GM23248 (cell line): ENCODE measurements at regions not wholly inside any gene's neighbourhood (a gene's known extent, or its start where the extent isn't known, plus 50 kb on each side); places are given as distances from the start of the nearest gene placed in this dataset.
"Not testable (repeated sequence)": the region's sequence is repeated elsewhere in the genome, so short reads cannot be mapped to it uniquely, and the experiment has no call there.

Source experiments
- DNase-seq: peaks from one replicate; pipeline ENCODE4 v3.0.0-alpha.2; 2015
- H2AFZ ChIP-seq: fragments of 200-600 bp; sonication (generic); 2 replicates; pipeline ENCODE4 v1.6.1; 2016; ENCODE audit warnings: antibody characterized with exemption
- H3F3A ChIP-seq: fragments of 200-600 bp; sonication (generic); 2 replicates; pipeline ENCODE4 v1.6.1; 2016; ENCODE audit warnings: mild to moderate bottlenecking, antibody characterized with exemption, mixed run types; ENCODE audit not compliant: insufficient read depth
- H3K27ac ChIP-seq: fragments of 200-600 bp; sonication (generic); 2 replicates; pipeline ENCODE4 v1.5.1; 2016; ENCODE audit warnings: mild to moderate bottlenecking
- H3K27me3 ChIP-seq: fragments of 200-600 bp; sonication (generic); replicated peaks from 2 replicates; pipeline ENCODE4 v1.6.1; 2016; ENCODE audit warnings: mild to moderate bottlenecking; ENCODE audit not compliant: insufficient read depth
- H3K36me3 ChIP-seq: fragments of 200-600 bp; sonication (generic); 2 replicates; pipeline ENCODE4 v1.6.1; 2016; ENCODE audit warnings: low read depth, mild to moderate bottlenecking
- H3K4me1 ChIP-seq: fragments of 200-600 bp; sonication (generic); 2 replicates; pipeline ENCODE4 v1.6.1; 2016; ENCODE audit warnings: mild to moderate bottlenecking; ENCODE audit not compliant: insufficient read depth
- H3K4me2 ChIP-seq: fragments of 200-600 bp; sonication (generic); one replicate; pipeline ENCODE4 v1.6.1; 2016; ENCODE audit warnings: mild to moderate bottlenecking; ENCODE audit not compliant: unreplicated experiment
- H3K4me3 ChIP-seq: fragments of 200-600 bp; sonication (generic); 2 replicates; pipeline ENCODE4 v1.5.1; 2016; ENCODE audit warnings: mild to moderate bottlenecking
- H3K79me2 ChIP-seq: fragments of 200-600 bp; sonication (generic); 2 replicates; pipeline ENCODE4 v1.6.1; 2016; ENCODE audit warnings: mild to moderate bottlenecking; ENCODE audit not compliant: insufficient read depth
- H3K9ac ChIP-seq: fragments of 200-600 bp; sonication (generic); 2 replicates; pipeline ENCODE4 v1.6.1; 2016; ENCODE audit warnings: mild to moderate bottlenecking
- H3K9me2 ChIP-seq: fragments of 200-600 bp; sonication (generic); 2 replicates; pipeline ENCODE4 v1.6.1; 2016; ENCODE audit warnings: mixed run types, mild to moderate bottlenecking, moderate library complexity; ENCODE audit not compliant: insufficient read depth
- H3K9me3 ChIP-seq: fragments of 200-600 bp; sonication (generic); one replicate; pipeline ENCODE4 v1.6.1; 2017; ENCODE audit warnings: low read depth
- H4K20me1 ChIP-seq: fragments of 200-600 bp; sonication (generic); 2 replicates; pipeline ENCODE4 v1.6.0; 2016; ENCODE audit not compliant: insufficient read depth
- EZH2 ChIP-seq: fragments of 200-600 bp; sonication (generic); IDR thresholded peaks from 2 replicates; pipeline ENCODE4 v1.6.1; 2018; ENCODE audit warnings: antibody characterized with exemption, mild to moderate bottlenecking; ENCODE audit not compliant: insufficient read depth, poor library complexity, severe bottlenecking
- EZH2phosphoT487 ChIP-seq: fragments of 200-600 bp; sonication (generic); IDR thresholded peaks from 2 replicates; pipeline ENCODE4 v1.6.1; 2018; ENCODE audit warnings: antibody characterized with exemption, moderate library complexity, mild to moderate bottlenecking, low read depth; ENCODE audit not compliant: insufficient read depth
- WGBS, 2 experiments: methylation state at CpG; one replicate each; pipeline ENCODE4 v1.1.6; 2015 to 2017; ENCODE audit warnings: low lambda C conversion rate in 2 of 2, low coverage in 1 of 2; ENCODE audit errors: missing lambda C conversion rate in 2 of 2; 5-methylcytosine and 5-hydroxymethylcytosine counted together
- in situ Hi-C: fragments of 300-500 bp; cut with MboI; formaldehyde crosslinking; loops from 2 replicates; pipeline ENCODE4 v1.15.0; 2020

- no peaks in the 10 kb centered on the region for H3K36me3 ChIP-seq
- TF ChIP-seq EZH2phosphoT487 (no peak), EZH2 (no peak)
- in situ Hi-C loops, result no loop called here
- H3K9ac ChIP-seq, result no peak overlapping the region
- H3K9me2 ChIP-seq, result no peaks in the 10 kb centered on the region
- H3K9me3 ChIP-seq, result no peaks in the 10 kb centered on the region
- H4K20me1 ChIP-seq, result no peaks in the 10 kb centered on the region
- H3K27me3 ChIP-seq, result no peaks in the 10 kb centered on the region
- no peak overlapping the region for H3K4me3 ChIP-seq
- peak; percentile 52 for DNase-seq
- H3K4me1 ChIP-seq, result peaks cover 18% of the 10 kb centered on the region
- H3K4me2 ChIP-seq, result peak overlapping the region; percentile 44
- peaks cover 11% of the 10 kb centered on the region for H3F3A ChIP-seq
- H2AFZ ChIP-seq, result peak overlapping the region; percentile 36
- H3K79me2 ChIP-seq, result no peaks in the 10 kb centered on the region
- 7 to 12% methylated on average over 2 of the region's 2 CpGs for WGBS, 2 experiments
- no peak overlapping the region for H3K27ac ChIP-seq
These were observed 417.6 kb upstream of the CDIN1 start for GRCh38 chr15:36161771-36162212.

- H3K9ac ChIP-seq, H2AFZ ChIP-seq, in situ Hi-C loops, H3K36me3 ChIP-seq, H3K4me3 ChIP-seq, H3K9me2 ChIP-seq, H3K27ac ChIP-seq, H3F3A ChIP-seq, H3K79me2 ChIP-seq, H4K20me1 ChIP-seq, H3K27me3 ChIP-seq, H3K4me2 ChIP-seq, H3K9me3 ChIP-seq, DNase-seq: not testable (repeated sequence)
- WGBS, 2 experiments, result 91% methylated on average over 12 to 13 of the region's 13 CpGs
- peaks cover 13% of the 10 kb centered on the region; the same call in 1 of the 2 replicates for H3K4me1 ChIP-seq
These were observed 415.4 kb upstream of the CDIN1 start for GRCh38 chr15:36163983-36164382.

- TF ChIP-seq EZH2phosphoT487 (no peak), EZH2 (no peak)
These were observed 406.5 kb upstream of the CDIN1 start for GRCh38 chr15:36172955-36173354.

GRCh38 chr15:36175186-36175740, 404.2 kb upstream of the CDIN1 start:
- WGBS, 2 experiments, result 90 to 91% methylated on average over 8 of the region's 8 CpGs
- no peak for DNase-seq
- no peaks in the 10 kb centered on the region for H3K36me3 ChIP-seq
- no peaks in the 10 kb centered on the region for H3K79me2 ChIP-seq
- no peak overlapping the region for H3K9ac ChIP-seq
- TF ChIP-seq EZH2phosphoT487, result no peak
- no peak for TF ChIP-seq EZH2
- no peaks in the 10 kb centered on the region for H4K20me1 ChIP-seq
- H3K27ac ChIP-seq, result no peak overlapping the region
- H3K9me2 ChIP-seq, result no peaks in the 10 kb centered on the region
- in situ Hi-C loops, result no loop called here
- H3K9me3 ChIP-seq, result no peaks in the 10 kb centered on the region
- H3K4me1 ChIP-seq, result 0 out of 2 replicates have a peak, but pooled peaks cover 3% of the 10 kb centered on the region
- no peak overlapping the region for H3K4me2 ChIP-seq
- H3K4me3 ChIP-seq, result no peak overlapping the region
- H2AFZ ChIP-seq, result no peak overlapping the region
- H3K27me3 ChIP-seq, result no peaks in the 10 kb centered on the region
- no peaks in the 10 kb centered on the region for H3F3A ChIP-seq

More at GRCh38 chr15:36172955-36173354, 406.5 kb upstream of the CDIN1 start:
- Histone ChIP-seq H2AFZ (peak overlapping the region; percentile 9; the same call in 1 of the 2 replicates), H3K27ac (no peak overlapping the region), H3K36me3 (no peaks in the 10 kb centered on the region), H3K27me3 (no peaks in the 10 kb centered on the region), H3F3A (no peaks in the 10 kb centered on the region), H3K79me2 (no peaks in the 10 kb centered on the region), H3K9ac (no peak overlapping the region), H3K4me2 (no peak overlapping the region), H3K4me3 (no peak overlapping the region), H3K4me1 (0 out of 2 replicates have a peak, but pooled peaks cover 3% of the 10 kb centered on the region), H4K20me1 (no peaks in the 10 kb centered on the region), H3K9me3 (no peaks in the 10 kb centered on the region), H3K9me2 (no peaks in the 10 kb centered on the region)
- in situ Hi-C loops, result no loop called here
- DNase-seq, result no peak
- 69 to 83% methylated on average over 2 of the region's 2 CpGs for WGBS, 2 experiments
